Esophagus squamous epithelium (tissue), 4 donors: ENCODE measurements at regions not wholly inside any gene's neighbourhood (a gene's known extent, or its start where the extent isn't known, plus 50 kb on each side); places are given as distances from the start of the nearest gene placed in this dataset.

Source experiments
- CTCF ChIP-seq, 6 experiments: fragments of 450-650 bp in 4 of 6; fragments of 200-600 bp in 2 of 6; sonication (generic) in 2 of 6; IDR thresholded peaks; one replicate each; pipeline ENCODE4 v1.5.1; 2016 to 2019; ENCODE audit warnings: antibody characterized with exemption in 6 of 6, mild to moderate bottlenecking in 4 of 6, moderate library complexity in 4 of 6
- POLR2A ChIP-seq, 4 donors: fragments of 450-650 bp; IDR thresholded peaks; one replicate each; pipeline ENCODE4 v1.6.1; 2017; ENCODE audit warnings: antibody characterized with exemption in 4 of 4, mild to moderate bottlenecking in 4 of 4, moderate library complexity in 3 of 4

- TF ChIP-seq CTCF (IDR thresholded peaks at IDR 0.05) (no peak), POLR2A (IDR thresholded peaks at IDR 0.05) (no peak)
These were observed 278.3 kb upstream of the MPDZ start for GRCh38 chr9:13557746-13558145.
